ENCODE measurements at regions not wholly inside any gene's neighbourhood (a gene's known extent, or its start where the extent isn't known, plus 50 kb on each side); places are given as distances from the start of the nearest gene placed in this dataset.

DNA sequence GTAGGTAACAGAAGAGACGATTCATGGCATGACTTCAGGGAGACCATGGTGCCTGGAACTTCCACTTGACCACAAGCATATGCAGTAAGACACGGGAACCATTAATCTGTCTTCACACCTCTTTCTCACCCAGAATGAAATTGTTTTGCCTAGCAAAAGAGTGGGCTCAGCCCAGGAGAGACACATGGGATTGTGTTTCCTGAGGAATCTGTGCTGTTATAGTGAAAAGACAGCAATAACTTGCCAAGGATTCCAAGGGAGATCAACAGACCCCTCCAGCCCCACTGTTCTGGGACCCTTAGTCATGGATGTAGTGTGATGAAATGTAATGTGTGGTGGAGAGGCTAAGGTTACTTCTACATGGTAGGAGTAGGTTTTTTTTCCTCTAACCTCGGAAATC is 192.5 kb upstream of the NPVF start:
- TF ChIP-seq, protein P1, sequence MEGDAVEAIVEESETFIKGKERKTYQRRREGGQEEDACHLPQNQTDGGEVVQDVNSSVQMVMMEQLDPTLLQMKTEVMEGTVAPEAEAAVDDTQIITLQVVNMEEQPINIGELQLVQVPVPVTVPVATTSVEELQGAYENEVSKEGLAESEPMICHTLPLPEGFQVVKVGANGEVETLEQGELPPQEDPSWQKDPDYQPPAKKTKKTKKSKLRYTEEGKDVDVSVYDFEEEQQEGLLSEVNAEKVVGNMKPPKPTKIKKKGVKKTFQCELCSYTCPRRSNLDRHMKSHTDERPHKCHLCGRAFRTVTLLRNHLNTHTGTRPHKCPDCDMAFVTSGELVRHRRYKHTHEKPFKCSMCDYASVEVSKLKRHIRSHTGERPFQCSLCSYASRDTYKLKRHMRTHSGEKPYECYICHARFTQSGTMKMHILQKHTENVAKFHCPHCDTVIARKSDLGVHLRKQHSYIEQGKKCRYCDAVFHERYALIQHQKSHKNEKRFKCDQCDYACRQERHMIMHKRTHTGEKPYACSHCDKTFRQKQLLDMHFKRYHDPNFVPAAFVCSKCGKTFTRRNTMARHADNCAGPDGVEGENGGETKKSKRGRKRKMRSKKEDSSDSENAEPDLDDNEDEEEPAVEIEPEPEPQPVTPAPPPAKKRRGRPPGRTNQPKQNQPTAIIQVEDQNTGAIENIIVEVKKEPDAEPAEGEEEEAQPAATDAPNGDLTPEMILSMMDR (IDR thresholded peaks at IDR 0.05; ENCODE audit: poor library complexity, severe bottlenecking), result no peak
- no peak for TF ChIP-seq EP300 (conservative IDR thresholded peaks at IDR 0.05; ENCODE audit: poor library complexity, severe bottlenecking)
- TF ChIP-seq POLR2AphosphoS5 (IDR thresholded peaks at IDR 0.05), result no peak
- TF ChIP-seq TAF1 (IDR thresholded peaks at IDR 0.05; ENCODE audit: low read depth), result no peak
- no peak for TF ChIP-seq EZH2 (IDR thresholded peaks at IDR 0.05; ENCODE audit: borderline replicate concordance, insufficient read depth, low read length, poor library complexity, severe bottlenecking)
- TF ChIP-seq, protein P2, sequence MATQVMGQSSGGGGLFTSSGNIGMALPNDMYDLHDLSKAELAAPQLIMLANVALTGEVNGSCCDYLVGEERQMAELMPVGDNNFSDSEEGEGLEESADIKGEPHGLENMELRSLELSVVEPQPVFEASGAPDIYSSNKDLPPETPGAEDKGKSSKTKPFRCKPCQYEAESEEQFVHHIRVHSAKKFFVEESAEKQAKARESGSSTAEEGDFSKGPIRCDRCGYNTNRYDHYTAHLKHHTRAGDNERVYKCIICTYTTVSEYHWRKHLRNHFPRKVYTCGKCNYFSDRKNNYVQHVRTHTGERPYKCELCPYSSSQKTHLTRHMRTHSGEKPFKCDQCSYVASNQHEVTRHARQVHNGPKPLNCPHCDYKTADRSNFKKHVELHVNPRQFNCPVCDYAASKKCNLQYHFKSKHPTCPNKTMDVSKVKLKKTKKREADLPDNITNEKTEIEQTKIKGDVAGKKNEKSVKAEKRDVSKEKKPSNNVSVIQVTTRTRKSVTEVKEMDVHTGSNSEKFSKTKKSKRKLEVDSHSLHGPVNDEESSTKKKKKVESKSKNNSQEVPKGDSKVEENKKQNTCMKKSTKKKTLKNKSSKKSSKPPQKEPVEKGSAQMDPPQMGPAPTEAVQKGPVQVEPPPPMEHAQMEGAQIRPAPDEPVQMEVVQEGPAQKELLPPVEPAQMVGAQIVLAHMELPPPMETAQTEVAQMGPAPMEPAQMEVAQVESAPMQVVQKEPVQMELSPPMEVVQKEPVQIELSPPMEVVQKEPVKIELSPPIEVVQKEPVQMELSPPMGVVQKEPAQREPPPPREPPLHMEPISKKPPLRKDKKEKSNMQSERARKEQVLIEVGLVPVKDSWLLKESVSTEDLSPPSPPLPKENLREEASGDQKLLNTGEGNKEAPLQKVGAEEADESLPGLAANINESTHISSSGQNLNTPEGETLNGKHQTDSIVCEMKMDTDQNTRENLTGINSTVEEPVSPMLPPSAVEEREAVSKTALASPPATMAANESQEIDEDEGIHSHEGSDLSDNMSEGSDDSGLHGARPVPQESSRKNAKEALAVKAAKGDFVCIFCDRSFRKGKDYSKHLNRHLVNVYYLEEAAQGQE (IDR thresholded peaks at IDR 0.05; ENCODE audit: borderline replicate concordance), result no peak
- no peak for TF ChIP-seq RAD21 (conservative IDR thresholded peaks at IDR 0.05)
- TF ChIP-seq MXI1 (conservative IDR thresholded peaks at IDR 0.05; ENCODE audit: poor library complexity, severe bottlenecking), result no peak

All from neural cell (in vitro differentiated cells).